Muscle of arm (tissue), 1 donor: ENCODE measurements at regions not wholly inside any gene's neighbourhood (a gene's known extent, or its start where the extent isn't known, plus 50 kb on each side); places are given as distances from the start of the nearest gene placed in this dataset.

Source experiments
- DNase-seq: peaks from one replicate; pipeline ENCODE4 v3.0.0-alpha.2; 2013

DNA sequence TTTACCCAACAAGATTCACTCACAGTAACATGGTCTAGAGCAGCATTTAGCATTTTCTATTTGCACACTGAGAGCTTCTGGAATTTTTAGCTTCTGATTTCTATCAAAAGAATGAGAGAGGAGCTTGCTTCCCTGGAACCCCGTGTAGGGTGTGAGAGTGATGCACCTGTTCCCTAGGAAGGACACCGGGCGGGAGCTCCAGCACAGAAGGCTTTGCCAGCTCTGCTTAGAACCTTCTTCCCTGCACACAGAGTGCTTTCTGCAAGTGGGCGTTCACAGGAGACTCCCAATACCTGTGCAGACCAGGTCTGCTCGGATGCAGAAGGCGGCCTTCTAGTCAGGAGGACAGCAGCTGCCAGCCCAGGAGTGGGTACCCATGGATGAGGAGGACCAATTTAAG lies 217.3 kb downstream of the TBXT start:
- DNase-seq = no peak

DNA sequence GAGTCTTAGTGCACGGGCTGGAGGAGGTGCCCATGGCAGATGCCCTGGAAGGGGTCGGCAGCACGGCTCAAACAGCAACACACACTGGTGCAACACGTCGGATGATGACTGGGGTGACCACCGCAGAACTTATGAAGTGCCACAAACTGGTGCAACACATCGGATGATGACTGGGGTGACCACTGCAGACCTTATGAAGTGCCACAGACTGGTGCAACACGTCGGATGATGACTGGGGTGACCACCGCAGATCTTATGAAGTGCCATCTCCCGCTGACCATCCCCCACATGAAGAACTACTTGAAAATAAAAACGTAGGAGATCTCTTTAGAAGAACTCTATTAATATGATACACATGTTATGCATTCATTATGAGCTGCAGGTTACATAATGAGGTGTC lies 218.3 kb downstream of the TBXT start:
- DNase-seq = no peak

GRCh38 chr6:165944002-165944466 lies 223.6 kb downstream of the TBXT start:
- no peak for DNase-seq

DNA sequence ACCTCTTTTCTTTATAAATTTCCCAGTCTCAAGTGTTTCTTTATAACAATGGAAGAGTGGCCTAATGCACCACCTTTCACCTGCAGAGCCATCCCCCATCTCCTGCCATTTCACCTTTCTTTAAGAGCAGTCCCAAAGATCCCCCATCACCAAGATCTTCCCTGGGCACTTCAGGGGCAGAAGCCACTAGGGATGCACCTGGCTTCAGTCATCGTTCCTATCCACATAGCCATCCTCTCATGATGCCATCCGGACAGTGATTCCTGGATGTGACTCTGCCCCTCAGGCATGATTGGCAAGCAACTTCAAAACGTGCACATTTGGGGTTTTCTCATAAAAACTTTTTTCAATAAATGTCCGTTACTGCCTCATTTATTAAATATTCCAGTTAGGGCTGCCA lies 225.9 kb downstream of the TBXT start:
- no peak for DNase-seq

GRCh38 chr6:165941249-165941775 lies 226.3 kb downstream of the TBXT start:
- DNase-seq = no peak

GRCh38 chr6:165940366-165940765 lies 227.3 kb downstream of the TBXT start:
- DNase-seq = no peak

- DNase-seq = no peak
Observed at GRCh38 chr6:165939601-165940290, 227.9 kb downstream of the TBXT start.

- no peak for DNase-seq
Observed at GRCh38 chr6:165939047-165939446, 228.6 kb downstream of the TBXT start.

- DNase-seq = no peak
Observed at GRCh38 chr6:165937564-165938358, 229.9 kb downstream of the TBXT start.

DNA sequence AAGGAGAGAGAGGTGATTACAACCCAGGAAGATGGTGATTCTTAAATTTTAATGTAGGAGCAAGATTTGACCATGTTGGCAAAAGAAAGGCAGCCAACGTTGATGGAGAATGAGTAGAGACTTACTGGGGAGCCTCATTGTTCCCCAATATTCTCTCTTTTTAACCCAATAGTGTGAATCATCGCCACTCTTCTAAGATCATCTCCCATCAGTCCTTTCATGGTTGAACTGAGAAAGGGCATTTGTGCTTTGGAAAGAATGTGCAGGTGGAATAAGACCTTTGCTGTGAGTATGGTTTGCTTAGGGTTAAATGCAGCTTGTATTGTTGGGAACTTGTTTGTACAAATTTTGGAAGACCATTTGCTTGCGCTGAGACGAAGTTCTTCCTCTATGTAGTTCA lies 231.0 kb downstream of the TBXT start:
- DNase-seq = no peak

DNA sequence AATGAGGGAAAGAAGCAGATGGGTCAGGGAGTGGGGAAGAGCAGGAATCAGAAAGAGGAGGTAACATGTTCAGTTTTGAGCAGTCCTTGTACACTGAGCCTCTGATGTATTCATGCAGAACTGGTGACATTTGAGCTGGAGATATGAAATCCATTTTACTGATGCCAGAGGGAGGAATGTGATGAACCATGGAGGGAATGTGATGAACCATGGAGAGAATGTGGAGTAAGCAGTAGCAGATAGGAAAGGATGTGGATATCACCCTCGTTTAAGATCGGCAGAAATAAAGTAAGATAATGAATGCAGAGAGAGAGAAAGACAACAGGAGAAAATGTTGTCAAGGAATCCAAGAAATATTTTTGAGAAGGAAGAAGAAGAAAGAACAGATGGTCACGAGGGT lies 231.6 kb downstream of the TBXT start:
- DNase-seq = no peak

- DNase-seq = no peak
Observed at GRCh38 chr6:165931675-165932074, 236.0 kb downstream of the TBXT start.

- no peak for DNase-seq
Observed at GRCh38 chr6:165930668-165931214, 236.9 kb downstream of the TBXT start.

GRCh38 chr6:165929607-165930006 lies 238.0 kb downstream of the TBXT start:
- DNase-seq = no peak

- DNase-seq = no peak
Observed at GRCh38 chr6:165926378-165926777, 241.3 kb downstream of the TBXT start.

DNA sequence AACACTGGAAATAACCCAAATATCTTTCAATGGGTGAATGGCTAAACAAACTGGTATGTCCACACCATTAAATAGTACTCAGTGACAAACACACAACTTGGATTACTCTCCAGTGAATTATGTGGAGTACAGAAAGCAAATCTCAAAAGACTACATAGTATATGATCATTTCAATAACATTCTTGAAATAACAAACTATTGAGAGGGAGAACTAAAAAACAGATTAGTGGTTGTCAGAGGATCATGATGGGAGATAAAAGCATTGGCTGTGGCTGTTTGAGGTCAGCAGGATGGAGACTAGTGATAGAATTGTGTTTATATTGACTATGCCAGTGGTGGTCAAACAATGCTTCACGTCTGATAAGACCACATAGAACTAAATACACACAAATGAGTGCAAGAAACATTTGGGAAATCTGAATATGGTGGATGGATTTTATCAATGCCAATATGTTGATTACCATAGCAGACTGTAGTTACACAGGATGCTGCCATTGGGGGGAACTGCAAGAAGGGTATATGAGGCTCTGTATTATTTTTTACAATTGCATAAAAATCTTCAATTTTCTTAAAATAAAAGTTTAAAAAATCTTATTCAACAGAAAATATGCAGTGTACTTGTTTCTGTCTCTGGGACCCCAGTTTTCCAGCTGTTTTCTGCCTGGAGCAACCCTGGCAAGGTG lies 242.0 kb downstream of the TBXT start:
- DNase-seq = no peak

- no peak for DNase-seq
Observed at GRCh38 chr6:165922309-165922794, 245.3 kb downstream of the TBXT start.

DNA sequence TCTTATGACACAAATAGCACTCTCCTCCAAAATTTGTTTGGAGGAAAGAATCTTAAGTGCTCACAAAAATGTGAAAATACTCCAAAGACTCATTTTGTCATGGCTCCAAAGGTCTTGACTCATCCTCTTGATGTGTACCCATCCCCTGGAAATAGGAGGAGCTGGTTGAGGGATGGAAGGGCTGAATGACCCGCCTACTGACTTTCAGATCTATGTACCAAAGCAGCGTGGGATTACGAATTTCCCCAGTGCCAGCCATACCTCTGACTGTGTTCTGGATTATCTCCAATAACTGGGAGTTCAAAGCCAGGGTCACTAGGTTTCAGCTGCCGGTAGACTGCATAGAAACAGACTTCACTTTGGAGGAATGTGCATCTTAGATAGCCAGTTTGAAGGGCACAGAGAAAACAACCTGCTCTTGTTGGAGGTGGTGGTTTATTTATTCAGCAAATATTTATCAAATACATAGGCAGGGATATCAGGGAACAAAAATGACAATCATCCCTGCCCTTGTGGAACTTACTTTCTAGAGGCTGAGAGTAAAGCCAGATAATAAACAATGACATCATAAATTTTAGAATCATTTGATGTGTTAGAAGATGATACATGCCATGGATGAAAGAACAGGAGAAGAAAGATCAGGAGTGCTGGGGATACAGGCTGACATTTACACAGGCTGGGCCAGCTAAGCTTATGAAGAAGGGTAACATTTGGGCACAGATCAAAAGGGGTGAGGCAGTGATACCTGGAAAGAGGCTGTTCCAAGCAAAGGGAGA lies 246.6 kb downstream of the TBXT start:
- no peak for DNase-seq

DNA sequence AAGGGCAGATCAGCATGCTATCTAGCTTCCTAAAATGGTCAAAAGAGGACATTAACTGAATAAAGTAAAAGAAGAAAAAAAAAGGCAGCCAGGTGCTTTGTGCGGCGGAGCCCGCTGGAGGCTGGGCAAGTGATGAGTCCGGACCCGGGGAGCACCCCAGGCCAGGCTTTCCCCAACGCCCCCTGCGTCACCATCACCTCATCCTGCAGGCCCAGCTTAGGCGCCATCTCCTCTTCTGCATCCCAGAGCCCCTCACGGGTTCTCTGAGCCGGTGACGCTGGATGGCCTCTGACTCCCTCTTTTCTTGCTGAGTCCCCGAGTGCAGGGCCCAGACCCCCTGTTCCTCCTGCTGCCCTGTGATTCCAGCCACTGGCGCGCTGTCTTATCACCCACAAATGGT lies 250.1 kb downstream of the TBXT start:
- no peak for DNase-seq

DNA sequence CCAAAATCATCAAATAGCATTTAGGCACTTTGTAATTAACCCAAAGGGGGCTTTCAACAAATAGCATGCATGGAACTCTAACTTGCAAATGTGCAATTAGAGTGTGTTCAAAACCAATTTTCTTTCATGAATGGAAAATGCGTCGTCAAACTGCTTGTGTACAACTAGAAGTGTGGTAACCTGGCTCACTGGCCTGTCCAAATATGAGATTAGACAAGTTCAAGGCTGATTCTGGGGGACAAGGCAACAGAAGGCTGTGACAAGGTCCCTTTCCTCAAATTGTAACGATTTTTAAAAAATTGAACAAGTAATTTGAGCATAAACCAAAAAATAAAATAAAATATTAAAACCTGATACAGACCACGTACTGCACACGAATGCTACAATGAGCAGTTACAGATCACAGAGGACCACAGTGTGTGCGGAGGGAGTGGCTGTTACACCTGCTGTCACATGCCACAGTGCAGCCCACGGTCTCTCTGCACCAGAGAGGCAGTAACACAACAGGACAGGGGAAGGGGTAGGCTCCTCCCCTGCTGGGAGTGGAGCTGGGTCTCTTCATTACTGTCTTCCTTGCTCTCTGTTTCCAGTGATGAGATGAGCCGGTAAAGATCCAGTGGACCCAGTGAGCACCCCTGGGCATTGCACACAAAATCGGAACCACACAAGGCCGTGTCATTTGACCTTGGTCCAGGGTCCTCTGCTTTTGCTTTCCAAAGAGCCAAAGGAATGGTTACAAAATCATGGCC lies 252.2 kb upstream of the PDE10A start:
- DNase-seq = no peak
